SK-N-MC (cell line): ENCODE measurements at regions not wholly inside any gene's neighbourhood (a gene's known extent, or its start where the extent isn't known, plus 50 kb on each side); places are given as distances from the start of the nearest gene placed in this dataset.

Experiments
- EZH2 ChIP-seq: fragments of 200-600 bp; sonication (generic); IDR thresholded peaks from one replicate; pipeline ENCODE4 v1.6.1; 2017; ENCODE audit warnings: antibody characterized with exemption
- POLR2AphosphoS5 ChIP-seq: IDR thresholded peaks from 2 replicates; pipeline ENCODE4 v1.6.1; 2012; ENCODE audit warnings: mild to moderate bottlenecking, low read depth, low read length, borderline replicate concordance

DNA sequence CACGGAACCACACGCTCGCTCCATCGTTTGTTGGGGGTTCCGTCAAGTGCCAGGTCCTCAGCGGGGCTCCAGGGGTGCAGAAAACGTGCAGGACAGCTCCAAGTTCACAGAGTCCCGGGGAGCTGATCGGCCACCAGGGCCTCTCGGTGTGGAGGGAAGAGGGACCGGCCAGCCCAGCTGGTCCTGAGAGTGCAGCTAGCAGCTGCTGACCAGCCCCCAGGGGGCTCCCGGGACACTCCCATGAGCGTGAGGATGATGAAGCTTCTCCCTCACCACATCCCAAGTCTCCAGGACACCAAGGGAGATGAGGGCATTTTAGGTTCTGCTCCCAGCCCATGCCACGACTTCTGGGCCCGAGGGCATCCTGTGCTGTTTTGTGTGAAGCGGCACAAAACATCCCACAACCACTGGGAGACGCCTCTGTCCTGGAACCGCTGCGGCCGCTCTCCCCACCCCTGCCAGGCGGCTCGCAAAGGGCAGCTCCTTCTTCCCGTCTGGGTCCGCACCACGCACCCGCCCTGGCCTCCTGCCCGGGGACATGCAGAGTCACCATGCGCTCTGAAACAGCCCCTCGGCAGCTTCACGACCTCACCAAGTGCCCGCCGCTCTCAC lies 67.5 kb upstream of the IRX4 start:
- TF ChIP-seq EZH2: no peak
- no peak for TF ChIP-seq POLR2AphosphoS5
